GM12801 (cell line): ENCODE measurements at regions not wholly inside any gene's neighbourhood (a gene's known extent, or its start where the extent isn't known, plus 50 kb on each side); places are given as distances from the start of the nearest gene placed in this dataset.

Experiments
- TF ChIP-seq, protein P1 (sequence below): IDR thresholded peaks from one replicate; pipeline ENCODE4 v1.5.1; 2011; ENCODE audit warnings: control low read depth; ENCODE audit not compliant: insufficient read length; ENCODE audit errors: extremely low read depth

DNA sequence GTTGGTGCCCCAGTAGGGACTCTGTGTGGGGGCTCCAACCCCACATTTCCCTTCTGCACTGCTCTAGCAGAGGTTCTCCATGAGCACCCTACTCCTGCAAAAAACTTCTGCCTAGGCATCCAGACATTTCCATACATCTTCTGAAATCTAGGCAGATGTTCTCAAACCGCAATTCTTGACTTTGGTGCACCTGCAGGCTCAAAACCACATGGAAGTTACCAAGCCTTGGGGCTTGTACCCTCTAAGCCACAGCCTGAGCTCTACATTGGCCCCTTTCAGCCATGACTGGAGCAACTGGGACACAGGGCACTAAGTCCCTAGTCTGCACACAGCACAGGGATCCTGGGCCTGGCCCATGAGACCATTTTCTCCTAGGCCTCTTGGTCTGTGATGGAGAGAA, 66.5 kb upstream of the VGLL3 start:
- TF ChIP-seq, protein P1, sequence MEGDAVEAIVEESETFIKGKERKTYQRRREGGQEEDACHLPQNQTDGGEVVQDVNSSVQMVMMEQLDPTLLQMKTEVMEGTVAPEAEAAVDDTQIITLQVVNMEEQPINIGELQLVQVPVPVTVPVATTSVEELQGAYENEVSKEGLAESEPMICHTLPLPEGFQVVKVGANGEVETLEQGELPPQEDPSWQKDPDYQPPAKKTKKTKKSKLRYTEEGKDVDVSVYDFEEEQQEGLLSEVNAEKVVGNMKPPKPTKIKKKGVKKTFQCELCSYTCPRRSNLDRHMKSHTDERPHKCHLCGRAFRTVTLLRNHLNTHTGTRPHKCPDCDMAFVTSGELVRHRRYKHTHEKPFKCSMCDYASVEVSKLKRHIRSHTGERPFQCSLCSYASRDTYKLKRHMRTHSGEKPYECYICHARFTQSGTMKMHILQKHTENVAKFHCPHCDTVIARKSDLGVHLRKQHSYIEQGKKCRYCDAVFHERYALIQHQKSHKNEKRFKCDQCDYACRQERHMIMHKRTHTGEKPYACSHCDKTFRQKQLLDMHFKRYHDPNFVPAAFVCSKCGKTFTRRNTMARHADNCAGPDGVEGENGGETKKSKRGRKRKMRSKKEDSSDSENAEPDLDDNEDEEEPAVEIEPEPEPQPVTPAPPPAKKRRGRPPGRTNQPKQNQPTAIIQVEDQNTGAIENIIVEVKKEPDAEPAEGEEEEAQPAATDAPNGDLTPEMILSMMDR: no peak

DNA sequence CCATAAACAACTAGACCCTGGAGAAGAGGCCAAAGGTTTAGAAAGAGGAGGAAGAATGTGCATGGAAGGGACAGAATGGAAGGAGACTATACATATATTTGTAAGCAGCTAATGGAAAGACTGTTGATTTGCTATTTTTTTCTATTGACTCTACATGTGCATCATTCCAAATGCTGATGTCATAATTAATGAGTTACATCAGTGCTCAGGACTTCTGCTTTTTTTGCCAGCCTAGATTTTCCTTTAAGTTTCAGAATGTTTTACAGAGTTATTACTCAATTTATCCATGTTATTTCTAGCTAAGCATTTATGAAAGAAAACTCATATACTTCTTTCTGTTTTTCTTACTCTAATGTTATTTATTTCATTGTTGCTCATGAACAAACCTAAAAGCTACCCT, 62.6 kb upstream of the VGLL3 start:
- TF ChIP-seq, protein P1: no peak

DNA sequence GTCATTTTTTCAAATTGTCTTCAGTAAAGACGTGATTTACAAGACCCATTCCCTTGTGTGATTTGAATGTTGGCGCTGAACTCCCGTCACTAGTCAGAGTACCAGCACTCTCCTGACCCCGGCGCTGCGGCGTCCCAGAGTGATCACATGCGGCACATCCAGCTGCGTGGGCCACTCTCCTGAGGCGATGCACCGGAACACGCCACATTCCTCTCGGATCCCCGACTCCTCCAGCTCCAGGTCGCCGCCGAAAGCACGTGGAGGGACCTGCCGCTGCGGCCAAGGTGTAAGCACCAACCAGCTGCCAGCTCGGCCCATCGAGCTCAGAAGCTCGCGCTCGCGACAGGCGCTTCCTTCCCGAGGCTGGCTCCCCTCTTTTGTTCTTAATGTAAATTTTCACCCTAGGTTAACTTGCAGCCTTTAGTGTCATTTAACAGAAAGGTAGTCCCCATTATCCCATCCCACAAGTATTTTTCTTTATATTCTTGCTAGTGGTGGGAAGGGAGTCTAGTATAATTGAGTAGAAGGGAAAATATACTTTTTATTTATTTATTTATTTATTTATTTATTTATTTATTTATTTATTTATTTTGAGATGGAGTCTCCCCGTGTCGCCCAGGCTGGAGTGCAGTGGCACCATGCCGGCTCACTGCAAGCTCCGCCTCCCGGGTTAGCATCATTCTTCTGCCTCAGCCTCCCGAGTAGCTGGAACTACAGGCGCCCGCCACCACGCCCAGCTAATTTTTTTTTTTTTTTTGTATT, 61.7 kb upstream of the VGLL3 start:
- TF ChIP-seq, protein P1: no peak

DNA sequence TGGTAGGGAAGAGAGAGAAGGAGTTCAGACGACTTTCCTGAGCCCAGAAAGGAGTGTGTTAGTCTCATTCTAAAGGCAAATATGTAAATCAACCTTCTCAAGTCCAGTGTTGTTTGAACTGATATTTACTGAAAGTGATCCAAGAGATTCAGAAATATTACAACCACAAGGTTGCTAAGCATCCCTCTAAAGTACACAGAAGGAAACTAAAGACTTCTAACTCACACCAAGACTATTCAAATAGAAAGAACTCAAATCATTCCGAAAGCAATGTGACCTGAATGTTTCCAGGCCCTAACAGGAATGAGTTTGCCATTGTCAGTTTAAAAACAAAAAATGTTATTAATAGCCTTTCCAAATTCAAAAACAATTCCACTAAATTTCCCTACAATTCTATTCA, 56.9 kb upstream of the VGLL3 start:
- TF ChIP-seq, protein P1: no peak

DNA sequence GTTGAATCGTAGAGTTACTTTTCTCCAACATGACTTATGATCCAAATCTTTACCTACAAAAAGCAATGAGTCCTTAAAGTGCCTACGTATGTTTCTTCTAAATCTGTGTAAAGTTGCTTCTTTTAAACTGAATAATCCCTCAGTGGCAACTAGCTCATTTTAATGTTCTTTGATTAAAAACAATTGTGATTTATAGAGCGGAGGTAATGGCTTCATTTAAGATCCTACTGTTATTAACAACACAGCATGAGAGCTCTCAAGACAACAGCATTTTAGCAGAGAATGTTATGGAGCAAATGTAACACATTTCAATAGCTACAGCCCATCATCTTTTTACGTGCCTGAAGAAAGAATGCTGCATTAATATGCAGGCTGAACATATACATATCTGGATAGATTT, 55.3 kb upstream of the VGLL3 start:
- TF ChIP-seq, protein P1: no peak

DNA sequence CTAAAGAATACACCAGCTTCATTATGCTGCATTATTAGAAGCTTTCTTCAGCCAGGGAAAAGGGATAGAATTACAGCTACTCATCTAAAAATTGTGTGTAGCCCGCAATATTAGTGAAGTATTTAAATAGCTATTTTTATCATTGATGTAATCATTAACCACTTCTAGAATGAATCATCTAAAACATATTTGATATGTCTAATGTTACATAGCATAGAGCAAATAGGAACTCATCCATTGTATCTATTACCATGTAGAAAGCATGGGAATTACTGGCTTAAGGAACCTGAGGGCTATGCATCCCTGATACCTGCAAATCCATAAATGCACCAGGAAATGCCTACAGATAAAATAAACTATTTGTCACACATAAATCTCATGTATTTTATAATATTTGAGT, 54.5 kb upstream of the VGLL3 start:
- TF ChIP-seq, protein P1: no peak

DNA sequence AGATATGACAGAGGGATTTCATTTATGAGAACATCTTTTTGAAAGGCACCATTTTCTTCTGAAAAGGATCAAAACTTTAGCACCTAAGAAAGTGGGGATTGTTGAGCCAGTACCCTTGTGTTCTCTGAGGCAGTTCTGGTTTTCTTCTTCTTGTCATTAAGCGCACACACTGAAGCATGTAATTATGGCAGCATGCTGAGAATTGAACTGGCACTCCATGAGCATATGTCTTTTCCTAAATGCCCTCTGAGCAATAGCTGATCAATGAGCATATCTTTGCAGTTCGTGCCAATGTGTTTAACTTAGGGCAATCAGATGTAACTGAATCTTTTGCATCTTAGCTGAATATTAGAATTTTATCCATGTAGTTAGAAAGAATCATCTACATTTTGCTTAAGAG, 53.9 kb upstream of the VGLL3 start:
- TF ChIP-seq, protein P1: no peak
